Kidney epithelial cell (primary cell): ENCODE measurements at regions not wholly inside any gene's neighbourhood (a gene's known extent, or its start where the extent isn't known, plus 50 kb on each side); places are given as distances from the start of the nearest gene placed in this dataset.

Experiments used
- DNase-seq: peaks from one replicate; pipeline ENCODE4 v3.0.0-alpha.2; 2010; ENCODE audit warnings: low read depth
- H3K27me3 ChIP-seq: 2 replicates; pipeline ENCODE4 v1.6.0; 2011; ENCODE audit warnings: low read length; ENCODE audit not compliant: control insufficient read depth, insufficient read depth
- H3K36me3 ChIP-seq: 2 replicates; pipeline ENCODE4 v1.5.1; 2011; ENCODE audit warnings: low read length; ENCODE audit not compliant: control insufficient read depth, insufficient read depth
- H3K4me3 ChIP-seq: 2 replicates; pipeline ENCODE4 v1.5.1; 2011; ENCODE audit warnings: low read depth, mild to moderate bottlenecking, control low read depth, low read length
- CTCF ChIP-seq: IDR thresholded peaks from 2 replicates; pipeline ENCODE4 v1.5.1; 2011; ENCODE audit warnings: mild to moderate bottlenecking, moderate library complexity, low read length, control low read depth, inconsistent platforms; ENCODE audit not compliant: insufficient read depth, poor library complexity, severe bottlenecking

- no peak for DNase-seq
- no peak for TF ChIP-seq CTCF
- no peak overlapping the region for H3K4me3 ChIP-seq
- peaks cover 19% of the 10 kb centered on the region for H3K27me3 ChIP-seq
- H3K36me3 ChIP-seq, result no peaks in the 10 kb centered on the region
Observed at GRCh38 chr7:131944556-131945069, 388.2 kb upstream of the PODXL start.

- Histone ChIP-seq H3K27me3 (peaks cover 19% of the 10 kb centered on the region), H3K36me3 (no peaks in the 10 kb centered on the region), H3K4me3 (no peak overlapping the region)
- DNase-seq, result no peak
- no peak for TF ChIP-seq CTCF
Observed at GRCh38 chr7:131943646-131944045, 387.2 kb upstream of the PODXL start.

- H3K4me3 ChIP-seq, result no peak overlapping the region
- peaks cover 19% of the 10 kb centered on the region for H3K27me3 ChIP-seq
- no peaks in the 10 kb centered on the region for H3K36me3 ChIP-seq
- no peak for TF ChIP-seq CTCF
- no peak for DNase-seq
Observed at GRCh38 chr7:131943211-131943610, 386.8 kb upstream of the PODXL start.

GRCh38 chr7:131942287-131943150 lies 386.1 kb upstream of the PODXL start:
- peaks cover 19% of the 10 kb centered on the region for H3K27me3 ChIP-seq
- TF ChIP-seq CTCF, result no peak
- no peaks in the 10 kb centered on the region for H3K36me3 ChIP-seq
- no peak overlapping the region for H3K4me3 ChIP-seq
- DNase-seq, result no peak

- Histone ChIP-seq H3K36me3 (no peaks in the 10 kb centered on the region), H3K4me3 (no peak overlapping the region), H3K27me3 (peaks cover 17% of the 10 kb centered on the region)
- TF ChIP-seq CTCF, result no peak
- DNase-seq, result no peak
Observed at GRCh38 chr7:131941291-131941690, 384.9 kb upstream of the PODXL start.
